ENCODE measurements at regions not wholly inside any gene's neighbourhood (a gene's known extent, or its start where the extent isn't known, plus 50 kb on each side); places are given as distances from the start of the nearest gene placed in this dataset.

- no peak for TF ChIP-seq CTCF (IDR thresholded peaks at IDR 0.05; ENCODE audit: partially characterized antibody, unreplicated experiment)
- no peak for DNase-seq
- H3K27me3 Mint-ChIP-seq (ENCODE audit: unreplicated experiment) = peaks cover 8% of the 10 kb centered on the region
These were observed 230.0 kb downstream of the KLF13 start for GRCh38 chr15:31556494-31557150.

GRCh38 chr15:31557899-31558298 lies 231.3 kb downstream of the KLF13 start:
- Mint-ChIP-seq H3K27me3 (ENCODE audit: unreplicated experiment) (peaks cover 9% of the 10 kb centered on the region), H3K36me3 (ENCODE audit: unreplicated experiment) (peaks cover 17% of the 10 kb centered on the region), H3K27ac (ENCODE audit: unreplicated experiment) (no peak overlapping the region), H3K4me1 (ENCODE audit: low read depth, unreplicated experiment) (peaks cover 11% of the 10 kb centered on the region), H3K9me3 (ENCODE audit: unreplicated experiment) (peaks cover 22% of the 10 kb centered on the region), H3K4me3 (ENCODE audit: unreplicated experiment) (no peak overlapping the region)
- DNase-seq = no peak
- TF ChIP-seq CTCF (IDR thresholded peaks at IDR 0.05; ENCODE audit: partially characterized antibody, unreplicated experiment) = no peak

More at GRCh38 chr15:31556494-31557150, 230.0 kb downstream of the KLF13 start:
- peaks cover 22% of the 10 kb centered on the region for H3K9me3 Mint-ChIP-seq (ENCODE audit: unreplicated experiment)
- H3K36me3 Mint-ChIP-seq (ENCODE audit: unreplicated experiment) = peaks cover 20% of the 10 kb centered on the region
- no peak overlapping the region for H3K4me3 Mint-ChIP-seq (ENCODE audit: unreplicated experiment)
- H3K27ac Mint-ChIP-seq (ENCODE audit: unreplicated experiment) = no peak overlapping the region
- peaks cover 8% of the 10 kb centered on the region for H3K4me1 Mint-ChIP-seq (ENCODE audit: low read depth, unreplicated experiment)

DNA sequence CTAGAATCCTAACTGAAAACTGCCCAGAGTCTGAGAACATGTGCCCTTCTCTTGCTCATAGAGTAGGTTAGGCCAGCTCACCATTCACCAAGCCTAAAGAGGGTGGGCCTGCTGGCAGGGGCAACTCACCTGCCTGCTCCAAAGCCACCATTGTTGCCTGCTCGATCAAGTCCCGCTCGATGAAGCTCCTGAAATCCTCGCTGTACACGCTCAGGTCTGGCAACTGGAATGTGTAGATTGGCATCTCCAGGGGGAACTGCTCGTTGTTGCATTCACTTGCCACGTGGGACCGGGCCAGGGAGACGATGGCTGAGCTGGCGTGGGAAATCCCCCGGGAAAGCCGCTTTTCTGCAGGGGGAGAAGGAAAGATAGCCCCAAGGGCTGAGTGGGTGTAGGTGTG lies 232.2 kb downstream of the KLF13 start:
- H3K36me3 Mint-ChIP-seq (ENCODE audit: unreplicated experiment) = peaks cover 9% of the 10 kb centered on the region
- peaks cover 13% of the 10 kb centered on the region for H3K4me1 Mint-ChIP-seq (ENCODE audit: low read depth, unreplicated experiment)
- no peak for TF ChIP-seq CTCF (IDR thresholded peaks at IDR 0.05; ENCODE audit: partially characterized antibody, unreplicated experiment)
- no peak overlapping the region for H3K4me3 Mint-ChIP-seq (ENCODE audit: unreplicated experiment)
- peaks cover 12% of the 10 kb centered on the region for H3K27me3 Mint-ChIP-seq (ENCODE audit: unreplicated experiment)
- H3K9me3 Mint-ChIP-seq (ENCODE audit: unreplicated experiment) = peaks cover 15% of the 10 kb centered on the region
- no peak overlapping the region for H3K27ac Mint-ChIP-seq (ENCODE audit: unreplicated experiment)
- DNase-seq = no peak

GRCh38 chr15:31559786-31560185 lies 233.2 kb downstream of the KLF13 start:
- DNase-seq = no peak
- Mint-ChIP-seq H3K36me3 (ENCODE audit: unreplicated experiment) (peaks cover 8% of the 10 kb centered on the region), H3K27ac (ENCODE audit: unreplicated experiment) (no peak overlapping the region), H3K4me3 (ENCODE audit: unreplicated experiment) (no peak overlapping the region), H3K4me1 (ENCODE audit: low read depth, unreplicated experiment) (peaks cover 15% of the 10 kb centered on the region), H3K9me3 (ENCODE audit: unreplicated experiment) (peaks cover 10% of the 10 kb centered on the region), H3K27me3 (ENCODE audit: unreplicated experiment) (peaks cover 12% of the 10 kb centered on the region)
- TF ChIP-seq CTCF (IDR thresholded peaks at IDR 0.05; ENCODE audit: partially characterized antibody, unreplicated experiment) = no peak

DNA sequence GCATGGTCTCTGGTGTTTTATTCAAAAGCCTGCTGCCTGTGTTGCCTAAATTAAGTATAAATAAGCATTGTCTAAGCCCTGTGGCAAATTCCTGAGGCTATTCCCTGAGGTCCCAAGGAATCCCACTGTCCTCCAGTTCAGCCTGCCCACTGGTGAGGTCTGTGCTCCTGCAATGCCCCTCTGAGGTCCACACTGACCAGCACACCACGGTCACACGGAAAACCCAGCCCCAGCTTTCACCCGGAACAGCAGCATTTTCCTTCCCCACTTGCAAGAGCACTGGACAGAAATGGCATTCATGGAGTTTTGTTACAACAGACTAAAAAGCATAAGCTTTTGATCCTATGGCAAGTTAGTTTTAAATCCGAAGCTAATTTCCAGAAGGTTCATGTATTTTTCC lies 234.0 kb downstream of the KLF13 start:
- H3K4me3 Mint-ChIP-seq (ENCODE audit: unreplicated experiment) = no peak overlapping the region
- DNase-seq = no peak
- H3K27me3 Mint-ChIP-seq (ENCODE audit: unreplicated experiment) = peaks cover 12% of the 10 kb centered on the region
- TF ChIP-seq CTCF (IDR thresholded peaks at IDR 0.05; ENCODE audit: partially characterized antibody, unreplicated experiment) = no peak
- H3K36me3 Mint-ChIP-seq (ENCODE audit: unreplicated experiment) = peaks cover 8% of the 10 kb centered on the region
- no peak overlapping the region for H3K27ac Mint-ChIP-seq (ENCODE audit: unreplicated experiment)
- H3K9me3 Mint-ChIP-seq (ENCODE audit: unreplicated experiment) = peaks cover 10% of the 10 kb centered on the region
- peaks cover 15% of the 10 kb centered on the region for H3K4me1 Mint-ChIP-seq (ENCODE audit: low read depth, unreplicated experiment)
